Activated T-cell treated with anti-CD3 and anti-CD28 coated beads, Interleukin-2, amount 50 U/mL, for 1 hour (primary cell): ENCODE measurements at regions not wholly inside any gene's neighbourhood (a gene's known extent, or its start where the extent isn't known, plus 50 kb on each side); places are given as distances from the start of the nearest gene placed in this dataset.
"Not testable (repeated sequence)": the region's sequence is repeated elsewhere in the genome, so short reads cannot be mapped to it uniquely, and the experiment has no call there.

ENCODE experiments used
- DNase-seq: peaks from one replicate; pipeline ENCODE4 v3.0.0-alpha.2; 2020

GRCh38 chr5:21274361-21274760 lies 1286.4 kb upstream of the CDH18 start:
- not testable (repeated sequence) for DNase-seq

GRCh38 chr5:21263361-21263760 lies 1275.4 kb upstream of the CDH18 start:
- no peak for DNase-seq

DNA sequence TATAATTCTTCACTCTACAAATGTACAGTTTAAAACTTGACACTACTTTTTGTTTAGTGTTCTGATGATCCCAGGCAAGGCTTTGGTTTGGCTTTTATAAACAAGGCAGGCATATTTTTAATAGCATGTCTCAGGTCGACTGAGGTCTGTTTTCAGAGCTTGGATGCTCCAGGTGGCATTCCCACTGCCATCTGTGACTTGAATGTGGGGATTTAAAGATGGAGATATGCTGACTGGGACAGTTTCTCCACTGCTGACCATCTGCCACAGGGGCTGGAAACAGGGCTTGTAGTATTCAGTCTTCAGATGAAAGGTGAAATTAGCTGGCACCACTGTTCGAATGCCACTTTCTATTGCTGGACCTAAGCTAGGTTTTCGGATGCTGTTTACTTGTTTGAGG lies 1266.2 kb upstream of the CDH18 start:
- no peak for DNase-seq

- no peak for DNase-seq
Observed at GRCh38 chr5:21244982-21245381, 1257.0 kb upstream of the CDH18 start.

DNA sequence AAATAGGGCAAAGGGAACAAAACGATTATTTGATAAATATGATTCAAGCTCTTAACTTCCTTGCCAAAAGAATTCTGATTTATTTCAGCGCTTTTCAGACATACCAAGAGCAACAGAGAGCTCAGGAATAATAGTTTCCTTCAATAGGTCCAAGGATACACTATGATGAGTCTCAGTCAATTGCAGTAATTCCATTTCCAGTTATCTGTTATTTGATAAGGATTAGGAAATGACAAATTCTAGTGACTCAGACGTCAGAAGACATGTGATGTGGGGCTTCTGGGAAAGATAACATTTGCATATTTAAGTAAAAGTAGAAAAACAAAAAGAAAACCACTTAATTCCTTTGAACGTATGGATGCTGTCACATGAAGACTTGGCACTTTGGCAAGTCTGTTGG lies 1250.8 kb upstream of the CDH18 start:
- no peak for DNase-seq

GRCh38 chr5:21237461-21237860 lies 1249.5 kb upstream of the CDH18 start:
- no peak for DNase-seq

GRCh38 chr5:21236971-21237427 lies 1249.0 kb upstream of the CDH18 start:
- no peak for DNase-seq

DNA sequence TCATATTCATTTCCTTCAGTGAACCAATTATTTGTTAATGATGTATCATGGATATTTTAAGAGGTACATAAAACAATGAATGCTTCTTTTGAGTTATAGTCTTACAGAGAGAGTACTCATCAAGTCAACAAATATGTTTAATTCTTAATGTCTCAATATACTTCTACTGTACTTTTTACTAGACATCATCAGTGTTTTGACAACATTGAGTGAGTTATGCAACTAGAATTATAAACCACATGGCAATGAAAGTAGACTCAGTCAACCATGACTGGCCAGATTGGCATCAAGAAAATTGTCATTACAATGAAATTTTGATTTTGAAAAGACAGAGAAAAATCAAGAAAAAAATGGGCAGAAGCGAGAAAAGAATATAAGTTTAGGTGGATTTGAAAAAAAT lies 1248.1 kb upstream of the CDH18 start:
- no peak for DNase-seq

DNA sequence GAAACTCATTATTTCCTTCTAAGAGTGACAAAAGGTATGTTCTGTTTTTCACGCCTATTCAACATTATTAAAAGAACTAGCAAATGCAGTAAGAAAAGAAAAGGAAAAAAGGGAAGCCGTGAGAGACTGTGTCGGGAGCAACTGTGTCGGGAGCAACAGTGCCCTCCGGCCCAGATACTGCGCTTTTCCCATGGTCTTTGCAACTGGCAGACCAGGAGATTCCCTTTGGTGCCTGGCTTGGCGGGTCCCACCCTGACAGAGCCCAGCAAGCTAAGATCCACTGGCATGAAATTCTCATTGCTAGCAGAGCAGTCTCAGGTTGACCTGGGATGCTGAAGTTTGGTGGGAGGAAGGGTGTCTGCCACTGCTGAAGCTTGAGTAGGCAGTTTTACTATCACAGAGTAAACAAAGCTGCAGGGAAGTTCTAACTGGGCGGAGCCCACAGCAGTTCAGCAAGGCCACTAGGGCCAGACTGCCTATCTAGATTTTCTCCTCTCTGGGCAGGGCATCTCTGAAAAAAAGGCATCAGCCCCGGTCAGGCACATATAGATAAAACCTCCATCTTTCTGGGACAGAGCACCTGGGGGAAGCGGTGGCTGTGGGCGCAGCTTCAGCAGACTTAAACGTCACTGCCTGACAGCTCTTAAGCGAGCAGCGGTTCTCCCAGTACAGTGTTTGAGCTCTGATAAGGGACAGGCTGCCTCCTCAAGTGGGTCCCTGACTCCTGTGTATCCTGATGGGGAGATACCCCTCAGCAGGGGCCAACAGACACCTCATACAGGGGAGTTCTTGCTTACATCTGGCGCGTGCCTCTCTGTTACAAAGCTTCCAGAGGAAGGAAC lies 1237.4 kb upstream of the CDH18 start:
- DNase-seq: no peak

GRCh38 chr5:21221616-21222015 lies 1233.6 kb upstream of the CDH18 start:
- DNase-seq: no peak

DNA sequence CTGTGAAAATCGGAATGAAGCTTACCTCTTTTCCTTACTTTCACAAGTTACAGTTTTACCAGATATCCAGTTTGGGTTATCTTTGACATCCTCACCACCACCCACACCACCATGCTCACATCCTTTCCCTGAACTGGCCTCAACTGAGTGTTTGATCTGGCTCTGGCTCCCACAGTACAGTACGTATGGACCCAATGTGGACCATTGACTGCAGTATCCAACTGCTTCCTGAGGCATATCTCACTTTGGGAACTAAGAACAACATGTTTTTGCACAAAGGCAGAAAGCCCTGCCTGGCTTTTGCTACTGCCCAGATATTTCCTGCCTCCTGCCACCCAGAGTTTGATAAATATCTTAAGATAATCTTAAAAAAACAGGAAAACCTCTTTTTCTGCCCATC lies 1232.0 kb upstream of the CDH18 start:
- DNase-seq: no peak

DNA sequence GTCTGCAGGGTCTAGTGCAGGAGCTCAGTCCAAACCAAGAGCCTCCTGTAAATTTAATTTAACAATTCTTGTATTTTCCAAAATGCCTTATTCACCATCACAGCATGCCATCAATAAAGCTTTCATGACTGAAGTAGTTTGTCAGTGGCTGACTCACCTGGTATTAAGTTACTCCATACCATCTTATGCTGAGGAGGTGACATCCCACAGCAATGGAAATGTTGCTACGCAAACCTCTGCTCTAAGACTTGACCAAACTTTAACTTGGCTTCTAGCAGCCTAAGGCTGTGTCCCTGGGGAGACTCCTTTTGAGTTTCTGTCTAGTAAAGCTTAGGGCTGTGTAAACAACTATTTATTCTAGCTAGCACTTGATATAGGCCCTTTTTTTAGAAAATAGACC lies 1231.3 kb upstream of the CDH18 start:
- DNase-seq: no peak

- DNase-seq: no peak
Observed at GRCh38 chr5:21212026-21212425, 1224.0 kb upstream of the CDH18 start.

- DNase-seq: no peak
Observed at GRCh38 chr5:21209409-21209808, 1221.4 kb upstream of the CDH18 start.

GRCh38 chr5:21199087-21199486 lies 1211.1 kb upstream of the CDH18 start:
- DNase-seq: no peak

DNA sequence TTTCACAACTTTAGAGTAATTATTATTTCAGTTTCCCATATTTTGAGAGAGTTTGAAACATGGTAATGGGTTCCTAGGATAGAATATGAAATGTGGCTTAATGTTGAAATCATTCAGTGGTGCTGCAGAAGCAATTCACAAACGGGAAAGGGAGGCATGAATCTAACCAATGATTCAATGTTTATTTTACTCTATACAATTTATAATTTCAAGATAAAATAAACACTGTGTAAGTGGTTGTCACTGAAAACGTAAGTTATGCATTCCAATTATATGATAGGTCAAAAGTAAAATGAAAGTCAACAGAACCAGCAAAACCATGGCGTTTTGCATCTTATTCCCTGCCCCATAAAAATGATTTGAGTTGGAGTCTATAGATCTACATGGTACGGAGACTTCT lies 1207.1 kb upstream of the CDH18 start:
- DNase-seq: no peak

- DNase-seq: no peak
Observed at GRCh38 chr5:21185536-21185935, 1197.5 kb upstream of the CDH18 start.

DNA sequence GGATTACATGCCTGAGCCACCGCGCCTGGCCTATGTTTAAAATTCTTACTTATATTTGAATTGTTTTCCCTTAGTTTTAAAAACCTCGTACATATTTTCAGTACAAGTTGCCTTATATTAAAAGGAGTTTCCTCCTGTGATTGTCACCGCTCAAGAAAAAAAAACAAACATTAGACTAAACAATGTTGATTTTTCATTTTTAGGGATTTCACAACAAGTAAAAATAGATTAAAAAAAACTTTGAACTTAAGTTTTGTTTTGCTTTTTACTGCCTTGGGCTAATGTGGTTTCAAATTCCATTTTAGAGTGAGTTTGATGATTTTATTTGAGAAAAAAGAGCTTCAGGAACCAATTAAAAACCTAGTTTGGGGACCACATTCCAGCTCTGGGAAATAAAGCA lies 1196.6 kb upstream of the CDH18 start:
- DNase-seq: no peak

DNA sequence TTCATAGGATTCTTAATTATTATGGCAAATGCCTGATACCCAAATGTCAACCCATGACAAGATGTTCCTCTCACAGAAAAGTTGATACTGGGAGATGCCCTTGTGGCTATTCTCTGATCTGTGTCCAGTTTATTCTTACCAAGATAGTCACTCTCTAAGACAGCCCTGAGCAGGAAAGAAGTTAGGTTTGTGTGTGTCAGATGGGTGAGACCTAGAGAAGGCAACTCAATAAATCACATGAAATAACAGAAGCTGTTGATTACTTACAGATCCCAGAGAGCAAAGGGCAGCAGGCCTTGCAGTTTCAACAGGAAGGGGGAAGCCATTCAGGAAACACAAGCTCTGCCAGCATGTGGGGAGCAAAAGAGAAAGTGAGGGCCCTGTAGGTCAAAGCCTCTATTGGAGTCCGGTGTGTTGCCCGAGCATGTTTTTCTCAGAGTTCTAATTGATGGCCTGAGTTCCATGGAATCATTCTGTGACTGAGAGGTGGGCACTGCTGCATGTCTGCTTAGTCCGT lies 1193.7 kb upstream of the CDH18 start:
- no peak for DNase-seq

- DNase-seq: no peak
Observed at GRCh38 chr5:21173526-21173925, 1185.5 kb upstream of the CDH18 start.

GRCh38 chr5:21173036-21173435 lies 1185.0 kb upstream of the CDH18 start:
- DNase-seq: no peak

DNA sequence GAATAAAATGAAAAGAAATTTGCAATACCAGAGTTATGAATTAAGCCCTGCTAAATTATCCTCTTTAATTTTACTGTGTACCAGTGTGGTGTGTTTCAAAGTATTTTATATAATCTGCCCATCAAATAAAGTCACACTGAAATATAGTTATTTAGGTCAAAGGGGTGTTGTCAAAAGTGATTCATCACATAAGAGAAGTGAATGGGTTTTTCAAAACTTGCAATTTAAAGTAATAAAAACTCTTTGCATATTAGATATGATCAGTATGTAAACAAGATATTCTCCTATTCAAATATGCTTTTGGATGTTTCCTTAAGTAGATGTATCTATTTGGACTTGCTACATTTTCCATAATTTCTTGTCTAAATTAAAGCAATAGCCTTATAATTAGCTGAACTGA lies 1183.0 kb upstream of the CDH18 start:
- DNase-seq: no peak

GRCh38 chr5:21168557-21168956 lies 1180.6 kb upstream of the CDH18 start:
- no peak for DNase-seq

DNA sequence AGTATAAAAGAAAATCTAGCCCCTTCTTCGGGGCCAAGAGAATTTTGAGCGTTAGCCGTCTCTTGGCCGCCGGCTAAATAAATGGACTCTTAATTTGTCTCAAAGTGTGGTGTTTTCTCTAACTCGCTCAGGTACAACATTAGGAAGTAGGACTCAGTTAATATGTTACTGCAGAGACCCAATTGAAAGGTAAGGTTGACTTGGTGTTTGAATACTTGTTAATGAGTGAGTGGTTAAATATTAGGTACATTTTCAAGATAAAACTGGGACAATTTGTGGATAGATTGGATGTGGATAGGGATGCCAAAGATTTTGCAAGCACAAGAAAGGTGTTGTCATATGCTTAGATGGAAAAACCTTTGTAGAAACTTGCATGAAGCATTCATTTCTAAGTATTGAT lies 1177.3 kb upstream of the CDH18 start:
- DNase-seq: no peak

DNA sequence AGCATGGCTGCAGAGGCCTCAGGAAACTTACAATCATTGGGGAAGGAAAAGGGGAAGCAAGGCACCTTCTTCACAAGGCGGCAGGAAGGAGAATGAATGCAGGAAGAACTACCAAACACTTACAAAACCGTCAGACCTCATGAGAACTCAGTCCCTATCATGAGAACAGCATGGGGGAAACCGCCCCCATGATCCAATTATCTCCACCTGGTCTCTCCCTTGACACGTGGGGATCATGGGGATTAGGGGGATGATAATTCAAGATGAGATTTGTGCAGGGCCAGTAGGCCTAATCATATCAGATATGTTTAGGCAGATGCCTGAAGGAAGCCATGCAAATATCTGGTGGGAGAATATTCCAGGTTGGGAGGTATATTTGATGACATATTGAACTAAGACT lies 1176.4 kb upstream of the CDH18 start:
- DNase-seq: no peak
